ENCODE measurements at regions not wholly inside any gene's neighbourhood (a gene's known extent, or its start where the extent isn't known, plus 50 kb on each side); places are given as distances from the start of the nearest gene placed in this dataset.

DNA sequence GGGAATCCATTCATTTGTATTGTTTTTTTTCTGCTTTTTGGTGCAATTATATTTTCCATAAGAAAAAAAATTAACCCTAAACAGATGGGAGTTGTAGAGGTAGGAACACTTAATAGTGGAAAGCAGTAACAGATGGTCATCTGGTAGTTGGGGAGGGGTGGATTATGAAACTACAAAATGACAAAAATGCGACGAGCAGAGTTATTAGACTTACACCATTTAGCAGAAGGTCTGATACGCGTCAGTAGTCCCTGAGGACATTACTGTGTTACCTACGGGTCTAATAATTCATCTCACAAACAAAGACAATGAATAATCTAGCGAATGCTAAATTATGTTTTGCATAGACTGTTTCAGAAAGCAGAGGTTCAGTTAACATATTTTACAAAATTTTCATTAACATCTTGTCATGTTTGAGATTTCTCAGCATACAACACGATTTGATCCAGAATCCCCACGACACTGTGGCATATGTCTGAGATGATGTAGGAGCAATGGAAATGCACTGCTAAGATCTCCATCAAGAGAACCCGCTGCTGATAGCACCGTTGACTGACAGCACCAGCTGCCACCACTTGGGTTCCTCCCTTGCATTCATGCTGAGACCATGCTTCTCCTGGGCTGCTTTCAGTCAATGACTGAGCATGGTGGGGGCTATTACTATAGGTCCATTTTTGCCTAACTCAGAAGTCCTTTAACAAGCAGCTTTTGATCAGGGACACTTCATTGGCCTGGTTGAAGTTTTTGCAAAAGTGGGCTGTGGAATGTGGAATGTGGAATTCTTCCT, 182.2 kb upstream of the CPHXL start:
- Histone ChIP-seq H4K91ac (ENCODE audit: insufficient read depth, low read depth, low read length) (no peak overlapping the region), H3K23ac (ENCODE audit: low read depth, low read length) (no peak overlapping the region), H2AK5ac (ENCODE audit: low read depth, low read length) (no peak overlapping the region), H2BK15ac (ENCODE audit: low read depth, low read length) (no peak overlapping the region), H3K56ac (ENCODE audit: extremely low read depth, insufficient read depth, low read length) (no peak overlapping the region), H3K27ac (ENCODE audit: insufficient read depth, low read length) (no peak overlapping the region), H3K9me1 (ENCODE audit: insufficient read depth, low read length) (no peaks in the 10 kb centered on the region), H2AFZ (replicated peaks; ENCODE audit: low read length, poor library complexity) (no peak overlapping the region), H3K4ac (ENCODE audit: low read depth, low read length) (no peak overlapping the region), H3K18ac (ENCODE audit: low read depth, low read length) (no peak overlapping the region), H2BK20ac (ENCODE audit: low read depth, low read length) (no peak overlapping the region), H3K4me3 (ENCODE audit: insufficient read depth, low read depth, low read length) (no peak overlapping the region), H4K20me1 (ENCODE audit: insufficient read depth, low read length) (no peaks in the 10 kb centered on the region), H4K8ac (ENCODE audit: low read depth in 2 of 2, low read length in 2 of 2) (no peak overlapping the region), H2BK120ac (ENCODE audit: low read depth, low read length) (no peak overlapping the region), H3K79me1 (ENCODE audit: low read depth in 1 of 2, low read length in 2 of 2) (no peaks in the 10 kb centered on the region), H2AK9ac (replicated peaks; ENCODE audit: low read depth, low read length, poor library complexity) (no peak overlapping the region), H3K27me3 (ENCODE audit: control insufficient read depth, insufficient read depth, low read length) (0 out of 2 replicates have a peak, but pooled peaks cover 2% of the 10 kb centered on the region), H3K36me3 (ENCODE audit: control insufficient read depth, insufficient read depth, low read length) (no peaks in the 10 kb centered on the region), H3K9me3 (ENCODE audit: control insufficient read depth, insufficient read depth, low read length) (no peaks in the 10 kb centered on the region), H3K14ac (replicated peaks; ENCODE audit: low read depth, low read length) (no peak overlapping the region), H3K4me1 (ENCODE audit: control insufficient read depth, insufficient read depth, low read length) (no peaks in the 10 kb centered on the region), H3K9ac (ENCODE audit: low read depth, low read length) (no peak overlapping the region), H2BK5ac (ENCODE audit: low read depth, low read length, poor library complexity, severe bottlenecking) (no peak overlapping the region), H4K5ac (ENCODE audit: low read depth, low read length) (no peak overlapping the region), H3K4me2 (ENCODE audit: low read depth, low read length) (no peak overlapping the region)
- BruUV-seq (replicated peaks) = no TSS peak
- no CpG with 5 or more reads among the region's 10 CpGs for WGBS, 2 experiments (ENCODE audit: extremely low coverage in 2 of 2, insufficient read length in 1 of 2)
- ChIA-PET CTCF (no interaction called here), POLR2A (ENCODE audit: unreplicated experiment) (no interaction called here)
- intact Hi-C loops (cut with micrococcal nuclease) = no loop called here
- in situ Hi-C loops (cut with MboI; ENCODE audit: low sequenced_read_pairs) = no loop called here
- ATAC-seq (ENCODE audit: low read depth) (no peak), DNase-seq (no peak)
- dilution Hi-C loops (cut with HindIII; ENCODE audit: low sequenced_read_pairs, unreplicated experiment) = no loop called here
- TF ChIP-seq MAFK (IDR thresholded peaks at IDR 0.05; ENCODE audit: low read depth, low read length) (no peak), POLR2A (IDR thresholded peaks at IDR 0.05; ENCODE audit: low read depth, low read length) (no peak), NFE2L2 (IDR thresholded peaks at IDR 0.05; ENCODE audit: low read depth, low read length) (no peak), CHD1 (IDR thresholded peaks at IDR 0.05; ENCODE audit: low read depth, low read length) (no peak), SMC3 (IDR thresholded peaks at IDR 0.05; ENCODE audit: low read depth, low read length) (no peak), RFX5 (IDR thresholded peaks at IDR 0.05; ENCODE audit: low read depth, low read length) (no peak), CEBPB (IDR thresholded peaks at IDR 0.05; ENCODE audit: low read depth, low read length) (no peak), MAZ (IDR thresholded peaks at IDR 0.05; ENCODE audit: borderline replicate concordance, low read depth, low read length) (no peak), MXI1 (IDR thresholded peaks at IDR 0.05; ENCODE audit: borderline replicate concordance, low read depth, low read length) (no peak), BHLHE40 (IDR thresholded peaks at IDR 0.05; ENCODE audit: low read depth, low read length) (no peak), RCOR1 (IDR thresholded peaks at IDR 0.05; ENCODE audit: insufficient replicate concordance, low read length) (no peak), FOS (IDR thresholded peaks at IDR 0.05; ENCODE audit: low read depth, low read length) (no peak), RAD21 (IDR thresholded peaks at IDR 0.05; ENCODE audit: low read length) (no peak)
- TF ChIP-seq, protein P1, sequence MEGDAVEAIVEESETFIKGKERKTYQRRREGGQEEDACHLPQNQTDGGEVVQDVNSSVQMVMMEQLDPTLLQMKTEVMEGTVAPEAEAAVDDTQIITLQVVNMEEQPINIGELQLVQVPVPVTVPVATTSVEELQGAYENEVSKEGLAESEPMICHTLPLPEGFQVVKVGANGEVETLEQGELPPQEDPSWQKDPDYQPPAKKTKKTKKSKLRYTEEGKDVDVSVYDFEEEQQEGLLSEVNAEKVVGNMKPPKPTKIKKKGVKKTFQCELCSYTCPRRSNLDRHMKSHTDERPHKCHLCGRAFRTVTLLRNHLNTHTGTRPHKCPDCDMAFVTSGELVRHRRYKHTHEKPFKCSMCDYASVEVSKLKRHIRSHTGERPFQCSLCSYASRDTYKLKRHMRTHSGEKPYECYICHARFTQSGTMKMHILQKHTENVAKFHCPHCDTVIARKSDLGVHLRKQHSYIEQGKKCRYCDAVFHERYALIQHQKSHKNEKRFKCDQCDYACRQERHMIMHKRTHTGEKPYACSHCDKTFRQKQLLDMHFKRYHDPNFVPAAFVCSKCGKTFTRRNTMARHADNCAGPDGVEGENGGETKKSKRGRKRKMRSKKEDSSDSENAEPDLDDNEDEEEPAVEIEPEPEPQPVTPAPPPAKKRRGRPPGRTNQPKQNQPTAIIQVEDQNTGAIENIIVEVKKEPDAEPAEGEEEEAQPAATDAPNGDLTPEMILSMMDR (conservative IDR thresholded peaks at IDR 0.05; ENCODE audit: low read depth, low read length) = no peak
- TF ChIP-seq, protein P2, sequence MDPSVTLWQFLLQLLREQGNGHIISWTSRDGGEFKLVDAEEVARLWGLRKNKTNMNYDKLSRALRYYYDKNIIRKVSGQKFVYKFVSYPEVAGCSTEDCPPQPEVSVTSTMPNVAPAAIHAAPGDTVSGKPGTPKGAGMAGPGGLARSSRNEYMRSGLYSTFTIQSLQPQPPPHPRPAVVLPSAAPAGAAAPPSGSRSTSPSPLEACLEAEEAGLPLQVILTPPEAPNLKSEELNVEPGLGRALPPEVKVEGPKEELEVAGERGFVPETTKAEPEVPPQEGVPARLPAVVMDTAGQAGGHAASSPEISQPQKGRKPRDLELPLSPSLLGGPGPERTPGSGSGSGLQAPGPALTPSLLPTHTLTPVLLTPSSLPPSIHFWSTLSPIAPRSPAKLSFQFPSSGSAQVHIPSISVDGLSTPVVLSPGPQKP (IDR thresholded peaks at IDR 0.05; ENCODE audit: borderline replicate concordance, low read depth, low read length) = no peak
- TF ChIP-seq, protein P3, sequence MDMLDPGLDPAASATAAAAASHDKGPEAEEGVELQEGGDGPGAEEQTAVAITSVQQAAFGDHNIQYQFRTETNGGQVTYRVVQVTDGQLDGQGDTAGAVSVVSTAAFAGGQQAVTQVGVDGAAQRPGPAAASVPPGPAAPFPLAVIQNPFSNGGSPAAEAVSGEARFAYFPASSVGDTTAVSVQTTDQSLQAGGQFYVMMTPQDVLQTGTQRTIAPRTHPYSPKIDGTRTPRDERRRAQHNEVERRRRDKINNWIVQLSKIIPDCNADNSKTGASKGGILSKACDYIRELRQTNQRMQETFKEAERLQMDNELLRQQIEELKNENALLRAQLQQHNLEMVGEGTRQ (IDR thresholded peaks at IDR 0.05; ENCODE audit: low read depth, low read length) = no peak

All from IMR-90 (cell line).